ENCODE measurements at regions not wholly inside any gene's neighbourhood (a gene's known extent, or its start where the extent isn't known, plus 50 kb on each side); places are given as distances from the start of the nearest gene placed in this dataset.

- TF ChIP-seq, protein P1, sequence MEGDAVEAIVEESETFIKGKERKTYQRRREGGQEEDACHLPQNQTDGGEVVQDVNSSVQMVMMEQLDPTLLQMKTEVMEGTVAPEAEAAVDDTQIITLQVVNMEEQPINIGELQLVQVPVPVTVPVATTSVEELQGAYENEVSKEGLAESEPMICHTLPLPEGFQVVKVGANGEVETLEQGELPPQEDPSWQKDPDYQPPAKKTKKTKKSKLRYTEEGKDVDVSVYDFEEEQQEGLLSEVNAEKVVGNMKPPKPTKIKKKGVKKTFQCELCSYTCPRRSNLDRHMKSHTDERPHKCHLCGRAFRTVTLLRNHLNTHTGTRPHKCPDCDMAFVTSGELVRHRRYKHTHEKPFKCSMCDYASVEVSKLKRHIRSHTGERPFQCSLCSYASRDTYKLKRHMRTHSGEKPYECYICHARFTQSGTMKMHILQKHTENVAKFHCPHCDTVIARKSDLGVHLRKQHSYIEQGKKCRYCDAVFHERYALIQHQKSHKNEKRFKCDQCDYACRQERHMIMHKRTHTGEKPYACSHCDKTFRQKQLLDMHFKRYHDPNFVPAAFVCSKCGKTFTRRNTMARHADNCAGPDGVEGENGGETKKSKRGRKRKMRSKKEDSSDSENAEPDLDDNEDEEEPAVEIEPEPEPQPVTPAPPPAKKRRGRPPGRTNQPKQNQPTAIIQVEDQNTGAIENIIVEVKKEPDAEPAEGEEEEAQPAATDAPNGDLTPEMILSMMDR (IDR thresholded peaks at IDR 0.05) = no peak
- TF ChIP-seq POLR2A (IDR thresholded peaks at IDR 0.05) = no peak
- TF ChIP-seq POLR2AphosphoS5 (IDR thresholded peaks at IDR 0.05; ENCODE audit: insufficient read depth in 1 of 2, low read depth in 1 of 2) = no peak
- DNase-seq (ENCODE audit: extremely low spot score in 2 of 2) = no peak
- intact Hi-C loops (cut with DNase I) = no loop called here
- Histone ChIP-seq H3K4me1 (no peaks in the 10 kb centered on the region), H3K4me3 (no peak overlapping the region), H3K27ac (no peak overlapping the region), H3K27me3 (no peaks in the 10 kb centered on the region), H3K9me3 (no peaks in the 10 kb centered on the region), H3K36me3 (no peaks in the 10 kb centered on the region)
These were observed 559.0 kb downstream of the TBC1D4 start for GRCh38 chr13:74922963-74923362.

- Histone ChIP-seq H3K36me3 (no peaks in the 10 kb centered on the region), H3K9me3 (no peaks in the 10 kb centered on the region), H3K4me3 (no peak overlapping the region), H3K4me1 (no peaks in the 10 kb centered on the region), H3K27me3 (no peaks in the 10 kb centered on the region), H3K27ac (no peak overlapping the region)
- intact Hi-C loops (cut with DNase I) = no loop called here
- DNase-seq (ENCODE audit: extremely low spot score in 2 of 2) = no peak
- TF ChIP-seq POLR2AphosphoS5 (IDR thresholded peaks at IDR 0.05; ENCODE audit: insufficient read depth in 1 of 2, low read depth in 1 of 2) (no peak), POLR2A (IDR thresholded peaks at IDR 0.05) (no peak)
- TF ChIP-seq, protein P1 (IDR thresholded peaks at IDR 0.05) = no peak
These were observed 560.6 kb downstream of the TBC1D4 start for GRCh38 chr13:74921326-74921725.

- no peak overlapping the region for H3K27ac ChIP-seq
- no peaks in the 10 kb centered on the region for H3K27me3 ChIP-seq
- H3K9me3 ChIP-seq = no peaks in the 10 kb centered on the region
- intact Hi-C loops (cut with DNase I) = no loop called here
- DNase-seq (ENCODE audit: extremely low spot score in 2 of 2) = no peak
- H3K4me1 ChIP-seq = no peaks in the 10 kb centered on the region
- H3K36me3 ChIP-seq = no peaks in the 10 kb centered on the region
- TF ChIP-seq POLR2AphosphoS5 (IDR thresholded peaks at IDR 0.05; ENCODE audit: insufficient read depth in 1 of 2, low read depth in 1 of 2) (no peak), POLR2A (IDR thresholded peaks at IDR 0.05) (no peak)
- TF ChIP-seq, protein P1 (IDR thresholded peaks at IDR 0.05) = no peak
- no peak overlapping the region for H3K4me3 ChIP-seq
These were observed 561.0 kb downstream of the TBC1D4 start for GRCh38 chr13:74920920-74921319.

- no peak for DNase-seq (ENCODE audit: extremely low spot score in 2 of 2)
- no peak for TF ChIP-seq POLR2A (IDR thresholded peaks at IDR 0.05)
- TF ChIP-seq POLR2AphosphoS5 (IDR thresholded peaks at IDR 0.05; ENCODE audit: insufficient read depth in 1 of 2, low read depth in 1 of 2) = no peak
- TF ChIP-seq, protein P1 (IDR thresholded peaks at IDR 0.05) = no peak
- Histone ChIP-seq H3K27ac (no peak overlapping the region), H3K4me3 (no peak overlapping the region), H3K4me1 (no peaks in the 10 kb centered on the region), H3K9me3 (no peaks in the 10 kb centered on the region), H3K36me3 (no peaks in the 10 kb centered on the region), H3K27me3 (no peaks in the 10 kb centered on the region)
- intact Hi-C loops (cut with DNase I) = no loop called here
These were observed 561.6 kb downstream of the TBC1D4 start for GRCh38 chr13:74920361-74920760.

DNA sequence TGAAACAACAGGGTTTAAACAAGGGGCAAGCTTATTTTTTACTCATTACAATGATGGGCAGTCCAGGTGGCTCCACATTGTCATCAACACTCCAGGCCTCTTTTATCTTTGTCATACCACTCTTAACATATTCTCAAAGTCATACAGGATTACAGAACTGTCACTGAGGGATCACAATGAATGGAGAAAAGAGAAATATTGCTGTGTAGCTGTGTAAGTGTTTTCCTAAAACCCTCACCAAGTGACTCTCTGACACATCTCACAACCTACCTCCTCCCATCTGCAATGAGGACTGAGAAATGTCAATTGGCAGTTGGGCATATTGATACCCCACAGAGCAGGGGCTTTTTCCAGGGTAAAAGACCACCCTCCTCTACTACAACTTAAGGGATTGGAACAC is 562.1 kb downstream of the TBC1D4 start:
- no peak for DNase-seq (ENCODE audit: extremely low spot score in 2 of 2)
- Histone ChIP-seq H3K4me1 (no peaks in the 10 kb centered on the region), H3K27ac (no peak overlapping the region), H3K4me3 (no peak overlapping the region), H3K9me3 (no peaks in the 10 kb centered on the region), H3K27me3 (no peaks in the 10 kb centered on the region), H3K36me3 (no peaks in the 10 kb centered on the region)
- TF ChIP-seq POLR2AphosphoS5 (IDR thresholded peaks at IDR 0.05; ENCODE audit: insufficient read depth in 1 of 2, low read depth in 1 of 2) = no peak
- no peak for TF ChIP-seq POLR2A (IDR thresholded peaks at IDR 0.05)
- TF ChIP-seq, protein P1 (IDR thresholded peaks at IDR 0.05) = no peak
- intact Hi-C loops (cut with DNase I) = no loop called here
